Vagina (tissue), 2 donors: ENCODE measurements at regions not wholly inside any gene's neighbourhood (a gene's known extent, or its start where the extent isn't known, plus 50 kb on each side); places are given as distances from the start of the nearest gene placed in this dataset.

Experiments used
- POLR2A ChIP-seq, 2 donors: fragments of 450-650 bp; IDR thresholded peaks; one replicate each; pipeline ENCODE4 v1.6.1; 2017; ENCODE audit warnings: antibody characterized with exemption in 2 of 2, mild to moderate bottlenecking in 2 of 2, moderate library complexity in 2 of 2
- POLR2AphosphoS5 ChIP-seq, 2 donors: sonication (generic); formaldehyde crosslinking; IDR thresholded peaks; one replicate each; pipeline ENCODE4 v1.9.0; 2017; ENCODE audit warnings: antibody characterized with exemption in 2 of 2, mild to moderate bottlenecking in 2 of 2, low read depth in 1 of 2; ENCODE audit not compliant: insufficient read depth in 1 of 2
- TF ChIP-seq, protein P1 (sequence below), 3 experiments: fragments of 450-650 bp in 2 of 3; fragments of 200-600 bp in 1 of 3; sonication (generic) in 1 of 3; IDR thresholded peaks; one replicate each; pipeline ENCODE4 v1.5.1; 2017 to 2019; ENCODE audit warnings: antibody characterized with exemption in 3 of 3, mild to moderate bottlenecking in 2 of 3, moderate library complexity in 2 of 3

DNA sequence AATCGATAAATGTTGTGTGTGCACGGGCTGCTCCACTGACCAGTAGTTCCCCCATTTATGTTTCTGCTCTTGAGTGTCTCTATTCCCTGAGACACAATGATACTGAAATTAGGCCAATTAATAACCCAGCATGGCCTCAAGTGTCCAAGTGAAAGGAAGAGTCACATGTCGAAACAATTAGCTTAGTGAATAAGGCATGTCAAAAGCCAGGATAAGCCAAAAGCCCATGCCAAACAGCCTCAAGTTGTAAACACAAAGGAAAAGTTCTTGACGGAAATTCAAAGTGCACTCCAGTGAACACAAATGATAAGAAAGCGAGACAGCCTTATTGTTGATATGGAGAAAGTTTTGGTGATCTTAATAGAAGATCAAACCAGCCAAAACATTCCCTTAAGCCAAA is 167.1 kb upstream of the C1QTNF7 start:
- TF ChIP-seq, protein P1, sequence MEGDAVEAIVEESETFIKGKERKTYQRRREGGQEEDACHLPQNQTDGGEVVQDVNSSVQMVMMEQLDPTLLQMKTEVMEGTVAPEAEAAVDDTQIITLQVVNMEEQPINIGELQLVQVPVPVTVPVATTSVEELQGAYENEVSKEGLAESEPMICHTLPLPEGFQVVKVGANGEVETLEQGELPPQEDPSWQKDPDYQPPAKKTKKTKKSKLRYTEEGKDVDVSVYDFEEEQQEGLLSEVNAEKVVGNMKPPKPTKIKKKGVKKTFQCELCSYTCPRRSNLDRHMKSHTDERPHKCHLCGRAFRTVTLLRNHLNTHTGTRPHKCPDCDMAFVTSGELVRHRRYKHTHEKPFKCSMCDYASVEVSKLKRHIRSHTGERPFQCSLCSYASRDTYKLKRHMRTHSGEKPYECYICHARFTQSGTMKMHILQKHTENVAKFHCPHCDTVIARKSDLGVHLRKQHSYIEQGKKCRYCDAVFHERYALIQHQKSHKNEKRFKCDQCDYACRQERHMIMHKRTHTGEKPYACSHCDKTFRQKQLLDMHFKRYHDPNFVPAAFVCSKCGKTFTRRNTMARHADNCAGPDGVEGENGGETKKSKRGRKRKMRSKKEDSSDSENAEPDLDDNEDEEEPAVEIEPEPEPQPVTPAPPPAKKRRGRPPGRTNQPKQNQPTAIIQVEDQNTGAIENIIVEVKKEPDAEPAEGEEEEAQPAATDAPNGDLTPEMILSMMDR (IDR thresholded peaks at IDR 0.05) = no peak
- TF ChIP-seq POLR2A (IDR thresholded peaks at IDR 0.05) = no peak
- TF ChIP-seq POLR2AphosphoS5 (IDR thresholded peaks at IDR 0.05; ENCODE audit: insufficient read depth in 1 of 2, low read depth in 1 of 2) = no peak
